Prostate gland (tissue), 2 donors: ENCODE measurements at regions not wholly inside any gene's neighbourhood (a gene's known extent, or its start where the extent isn't known, plus 50 kb on each side); places are given as distances from the start of the nearest gene placed in this dataset.
A peak's percentile ranks its signal among the peaks of the same experiment; 100 is the strongest.
"Not testable (repeated sequence)": the region's sequence is repeated elsewhere in the genome, so short reads cannot be mapped to it uniquely, and the experiment has no call there.

Source experiments
- DNase-seq: peaks from one replicate; pipeline ENCODE4 v3.0.0-alpha.2; 2019; ENCODE audit warnings: low spot score
- H3K27ac ChIP-seq, 2 donors: fragments of 200-600 bp; sonication (generic); 2 replicates each; pipeline ENCODE4 v1.5.1; 2017 to 2019
- H3K27me3 ChIP-seq: fragments of 200-600 bp; sonication (generic); replicated peaks from 2 replicates; pipeline ENCODE4 v1.5.1; 2019; ENCODE audit not compliant: insufficient read depth
- H3K36me3 ChIP-seq, 2 donors: fragments of 200-600 bp; sonication (generic); 1 replicate in 1 of 2; 2 replicates in 1 of 2; pipeline versions ENCODE4 v1.5.1 to v1.8.1; 2017 to 2019
- H3K4me1 ChIP-seq: fragments of 200-600 bp; sonication (generic); replicated peaks from 2 replicates; pipeline ENCODE4 v1.5.1; 2019
- H3K4me3 ChIP-seq, 2 donors: fragments of 200-600 bp; sonication (generic); 2 replicates each; pipeline ENCODE4 v1.5.1; 2017 to 2019
- H3K9me3 ChIP-seq: fragments of 200-600 bp; sonication (generic); 2 replicates; pipeline ENCODE4 v1.5.1; 2017
- CTCF ChIP-seq, 4 experiments: fragments of 200-600 bp in 2 of 4; fragments of 450-650 bp in 2 of 4; sonication (generic) in 2 of 4; IDR thresholded peaks; 1 replicate in 3 of 4; 2 replicates in 1 of 4; pipeline ENCODE4 v1.5.1; 2016 to 2019; ENCODE audit warnings: antibody characterized with exemption in 4 of 4, mild to moderate bottlenecking in 2 of 4, moderate library complexity in 2 of 4
- POLR2A ChIP-seq: fragments of 450-650 bp; IDR thresholded peaks from one replicate; pipeline ENCODE4 v1.6.1; 2016; ENCODE audit warnings: antibody characterized with exemption, mild to moderate bottlenecking
- POLR2AphosphoS5 ChIP-seq: sonication (generic); formaldehyde crosslinking; IDR thresholded peaks from one replicate; pipeline ENCODE4 v1.6.1; 2017; ENCODE audit warnings: antibody characterized with exemption
- WGBS: methylation state at CpG from one replicate; pipeline ENCODE4 v1.1.5; 2018; 5-methylcytosine and 5-hydroxymethylcytosine counted together
- intact Hi-C: fragments of 100-400 bp; cut with DNase I; formaldehyde crosslinking; loops from one replicate; pipeline ENCODE4 v1.14.2; 2022

GRCh38 chr2:59353306-59353921 is 1112.3 kb upstream of the FANCL start:
- Histone ChIP-seq H3K27ac (peak overlapping the region in 1 of 2 donors; percentile 42), H3K27me3 (no peaks in the 10 kb centered on the region), H3K36me3 (no peaks in the 10 kb centered on the region), H3K4me1 (no peaks in the 10 kb centered on the region), H3K9me3 (no peaks in the 10 kb centered on the region), H3K4me3 (no peak overlapping the region)
- DNase-seq: peak; percentile 76
- intact Hi-C loops: no loop called here
- 18% methylated on average over 5 of the region's 5 CpGs for WGBS
- TF ChIP-seq POLR2AphosphoS5 (peak; percentile 71), CTCF (IDR thresholded peaks at IDR 0.05) (no peak), POLR2A (no peak)

- no peaks in the 10 kb centered on the region for H3K27me3 ChIP-seq
- no peaks in the 10 kb centered on the region for H3K36me3 ChIP-seq
- no peaks in the 10 kb centered on the region for H3K4me1 ChIP-seq
- H3K9me3 ChIP-seq: no peaks in the 10 kb centered on the region
- WGBS: 50% methylated on average over 1 of the region's 1 CpG
- H3K4me3 ChIP-seq: no peak overlapping the region
- TF ChIP-seq POLR2AphosphoS5 (no peak), POLR2A (no peak), CTCF (IDR thresholded peaks at IDR 0.05) (no peak)
- intact Hi-C loops: no loop called here
- H3K27ac ChIP-seq: no peak overlapping the region
- DNase-seq: no peak
Observed at GRCh38 chr2:59342166-59342565, 1101.0 kb upstream of the FANCL start.

- no peak for TF ChIP-seq CTCF (IDR thresholded peaks at IDR 0.05)
- no peak for TF ChIP-seq POLR2A
- TF ChIP-seq POLR2AphosphoS5: no peak
- no peaks in the 10 kb centered on the region for H3K4me1 ChIP-seq
- no peak for DNase-seq
- no peak overlapping the region for H3K4me3 ChIP-seq
- intact Hi-C loops: no loop called here
- no peaks in the 10 kb centered on the region for H3K36me3 ChIP-seq
- 56% methylated on average over 2 of the region's 2 CpGs for WGBS
- H3K27me3 ChIP-seq: no peaks in the 10 kb centered on the region
- H3K9me3 ChIP-seq: no peaks in the 10 kb centered on the region
- no peak overlapping the region for H3K27ac ChIP-seq
Observed at GRCh38 chr2:59339837-59340207, 1098.7 kb upstream of the FANCL start.

GRCh38 chr2:59339121-59339836 is 1098.2 kb upstream of the FANCL start:
- no peaks in the 10 kb centered on the region for H3K36me3 ChIP-seq
- 64% methylated on average over 8 of the region's 8 CpGs for WGBS
- no peak for DNase-seq
- H3K27ac ChIP-seq: no peak overlapping the region
- H3K27me3 ChIP-seq: no peaks in the 10 kb centered on the region
- H3K4me3 ChIP-seq: no peak overlapping the region
- intact Hi-C loops: no loop called here
- H3K4me1 ChIP-seq: no peaks in the 10 kb centered on the region
- H3K9me3 ChIP-seq: no peaks in the 10 kb centered on the region
- TF ChIP-seq POLR2A: no peak
- no peak for TF ChIP-seq CTCF (IDR thresholded peaks at IDR 0.05)
- TF ChIP-seq POLR2AphosphoS5: no peak

GRCh38 chr2:59333007-59333406 is 1091.9 kb upstream of the FANCL start:
- Histone ChIP-seq H3K27me3 (no peaks in the 10 kb centered on the region), H3K36me3 (no peaks in the 10 kb centered on the region), H3K27ac (no peak overlapping the region), H3K4me1 (no peaks in the 10 kb centered on the region), H3K9me3 (no peaks in the 10 kb centered on the region), H3K4me3 (no peak overlapping the region)
- TF ChIP-seq CTCF (IDR thresholded peaks at IDR 0.05) (no peak), POLR2AphosphoS5 (no peak), POLR2A (no peak)
- no peak for DNase-seq
- 89% methylated on average over 4 of the region's 4 CpGs for WGBS
- intact Hi-C loops: no loop called here

GRCh38 chr2:59326581-59327365 is 1085.6 kb upstream of the FANCL start:
- intact Hi-C loops, H3K9me3 ChIP-seq, H3K27me3 ChIP-seq, H3K27ac ChIP-seq, H3K4me1 ChIP-seq, H3K36me3 ChIP-seq, DNase-seq, H3K4me3 ChIP-seq: not testable (repeated sequence)
- WGBS: 95% methylated on average over 14 of the region's 14 CpGs
